ENCODE measurements at regions not wholly inside any gene's neighbourhood (a gene's known extent, or its start where the extent isn't known, plus 50 kb on each side); places are given as distances from the start of the nearest gene placed in this dataset.

GRCh38 chr18:5600378-5601071, 56.7 kb upstream of the EPB41L3 start:
- H3K36me3 ChIP-seq (ENCODE audit: insufficient read depth), result no peaks in the 10 kb centered on the region
- H3K9me2 ChIP-seq (ENCODE audit: insufficient read depth), result 0 out of 2 replicates have a peak, but pooled peaks cover 3% of the 10 kb centered on the region
- Mint-ChIP-seq H3K27me3 (ENCODE audit: insufficient read depth, low read depth, poor library complexity) (peaks cover 1% of the 10 kb centered on the region), H3K4me1 (peaks cover 18% of the 10 kb centered on the region), H3K9me3 (no peaks in the 10 kb centered on the region), H3K4me3 (no peak overlapping the region), H3K36me3 (ENCODE audit: low read depth) (no peaks in the 10 kb centered on the region), H3K27ac (no peak overlapping the region)
- no peak overlapping the region for H2AFZ ChIP-seq
- H3K4me1 ChIP-seq (ENCODE audit: insufficient read depth), result peaks cover 7% of the 10 kb centered on the region; the same call in 1 of the 2 replicates
- no peaks in the 10 kb centered on the region for H3K27me3 ChIP-seq (ENCODE audit: insufficient read depth)
- H3K79me2 ChIP-seq (replicated peaks; ENCODE audit: insufficient read depth), result no peaks in the 10 kb centered on the region
- no peaks in the 10 kb centered on the region for H4K20me1 ChIP-seq (replicated peaks; ENCODE audit: insufficient read depth)
- no peak overlapping the region for H3K4me3 ChIP-seq
- TF ChIP-seq JUNB (IDR thresholded peaks at IDR 0.05; ENCODE audit: unreplicated experiment) (no peak), CTCF (conservative IDR thresholded peaks at IDR 0.05; ENCODE audit: low read depth in 2 of 2) (peak in 1 of 2 experiments; percentile 81; a peak in 3 of 4 replicates)
- ATAC-seq (peak; percentile 46), DNase-seq (ENCODE audit: low spot score) (peak; percentile 54)
- no peaks in the 10 kb centered on the region for H3F3A ChIP-seq (replicated peaks; ENCODE audit: low read depth)
- H3K27ac ChIP-seq (ENCODE audit: low read depth), result no peak overlapping the region
- no peak overlapping the region for H3K4me2 ChIP-seq

- Mint-ChIP-seq H3K27me3 (ENCODE audit: insufficient read depth, low read depth, poor library complexity) (no peaks in the 10 kb centered on the region), H3K36me3 (ENCODE audit: low read depth) (peaks cover 21% of the 10 kb centered on the region), H3K27ac (no peak overlapping the region), H3K9me3 (peaks cover 22% of the 10 kb centered on the region), H3K4me1 (peaks cover 16% of the 10 kb centered on the region), H3K4me3 (no peak overlapping the region)
- no peak for TF ChIP-seq CREB1 (CRISPR knock-in tag; IDR thresholded peaks at IDR 0.05; ENCODE audit: low read depth)
- TF ChIP-seq REST (IDR thresholded peaks at IDR 0.05; ENCODE audit: unreplicated experiment), result no peak
- peaks cover 7% of the 10 kb centered on the region; the same call in 1 of the 2 replicates for H3K4me1 ChIP-seq (ENCODE audit: insufficient read depth)
- H3K27ac ChIP-seq (ENCODE audit: low read depth), result no peak overlapping the region
- ATAC-seq (no peak), DNase-seq (ENCODE audit: low spot score) (no peak)
- H3F3A ChIP-seq (replicated peaks; ENCODE audit: low read depth), result no peaks in the 10 kb centered on the region
- H3K4me2 ChIP-seq, result no peak overlapping the region
- H4K20me1 ChIP-seq (replicated peaks; ENCODE audit: insufficient read depth), result no peaks in the 10 kb centered on the region
- H3K79me2 ChIP-seq (replicated peaks; ENCODE audit: insufficient read depth), result no peaks in the 10 kb centered on the region
- H3K4me3 ChIP-seq, result no peak overlapping the region
- H3K27me3 ChIP-seq (ENCODE audit: insufficient read depth), result no peaks in the 10 kb centered on the region
- H3K9me2 ChIP-seq (ENCODE audit: insufficient read depth), result 0 out of 2 replicates have a peak, but pooled peaks cover 7% of the 10 kb centered on the region
- H2AFZ ChIP-seq, result no peak overlapping the region
- H3K36me3 ChIP-seq (ENCODE audit: insufficient read depth), result no peaks in the 10 kb centered on the region
Measured at GRCh38 chr18:5596585-5596984, 52.8 kb upstream of the EPB41L3 start.
